ENCODE measurements at regions not wholly inside any gene's neighbourhood (a gene's known extent, or its start where the extent isn't known, plus 50 kb on each side); places are given as distances from the start of the nearest gene placed in this dataset.

DNA sequence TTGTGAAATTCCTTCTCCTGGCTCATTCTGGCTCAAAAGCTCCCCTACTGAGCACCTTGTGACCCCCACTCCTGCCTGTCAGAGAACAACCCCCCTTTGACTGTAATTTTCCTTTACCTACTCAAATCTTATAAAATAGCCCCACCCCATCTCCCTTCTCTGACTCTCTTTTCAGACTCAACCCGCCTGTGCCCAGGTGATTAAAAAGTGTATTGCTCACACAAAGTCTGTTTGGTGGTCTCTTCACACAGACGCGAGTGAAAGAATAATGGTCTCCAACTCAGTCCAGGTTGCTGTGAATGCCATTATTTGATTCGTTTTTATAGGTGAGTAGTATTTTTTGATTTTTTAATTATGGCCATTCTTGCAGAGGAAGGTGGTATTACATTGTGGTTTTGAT, 414.1 kb upstream of the FKBP1C start:
- no peak for TF ChIP-seq BHLHE40 (IDR thresholded peaks at IDR 0.05; ENCODE audit: borderline replicate concordance)
- no peak for TF ChIP-seq SUZ12 (IDR thresholded peaks at IDR 0.05)
- no peak for TF ChIP-seq CTBP1 (IDR thresholded peaks at IDR 0.05; ENCODE audit: borderline replicate concordance)
- TF ChIP-seq L3MBTL2 (conservative IDR thresholded peaks at IDR 0.05) = no peak
